ENCODE measurements at regions not wholly inside any gene's neighbourhood (a gene's known extent, or its start where the extent isn't known, plus 50 kb on each side); places are given as distances from the start of the nearest gene placed in this dataset.

DNA sequence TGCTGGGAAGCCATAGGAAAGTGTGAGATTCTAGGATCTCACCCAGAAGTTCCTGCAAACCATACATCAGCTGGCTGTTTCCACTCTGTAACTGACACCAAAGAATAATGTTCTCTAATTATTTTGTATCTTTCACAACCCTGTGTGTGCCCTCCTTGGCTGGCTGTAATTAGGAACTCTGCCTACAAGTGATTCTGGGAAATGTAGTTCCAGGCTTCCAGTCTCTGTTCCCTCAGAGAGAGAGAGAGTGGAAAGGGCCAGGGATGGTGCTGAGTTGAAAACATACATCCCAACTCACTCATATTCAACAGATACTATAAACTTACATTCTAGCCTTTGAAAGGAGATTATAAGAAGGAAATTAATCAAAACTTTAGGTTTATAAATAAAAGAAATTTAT, 57.5 kb upstream of the C1QTNF7 start:
- no peak for DNase-seq (ENCODE audit: low read depth in 2 of 2)

DNA sequence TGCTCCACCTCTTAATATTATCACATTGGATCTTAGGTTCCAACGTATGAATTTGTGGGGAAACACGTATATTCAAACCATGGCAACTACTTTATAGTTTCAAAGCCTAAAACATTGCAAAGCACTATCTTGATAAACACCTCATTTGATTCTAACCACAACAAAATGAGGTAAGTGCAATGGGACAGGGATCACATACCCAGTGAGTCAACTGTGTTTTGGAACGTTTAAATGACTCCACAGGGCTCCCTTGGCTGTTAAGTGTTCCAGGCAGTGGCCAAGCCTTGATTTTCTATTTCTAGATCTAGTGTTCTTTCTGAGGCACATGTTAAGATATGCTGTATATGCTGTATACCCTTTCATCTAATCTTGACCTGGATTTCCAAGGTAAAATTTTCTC, 54.5 kb upstream of the C1QTNF7 start:
- DNase-seq (ENCODE audit: low read depth in 2 of 2) = no peak

DNA sequence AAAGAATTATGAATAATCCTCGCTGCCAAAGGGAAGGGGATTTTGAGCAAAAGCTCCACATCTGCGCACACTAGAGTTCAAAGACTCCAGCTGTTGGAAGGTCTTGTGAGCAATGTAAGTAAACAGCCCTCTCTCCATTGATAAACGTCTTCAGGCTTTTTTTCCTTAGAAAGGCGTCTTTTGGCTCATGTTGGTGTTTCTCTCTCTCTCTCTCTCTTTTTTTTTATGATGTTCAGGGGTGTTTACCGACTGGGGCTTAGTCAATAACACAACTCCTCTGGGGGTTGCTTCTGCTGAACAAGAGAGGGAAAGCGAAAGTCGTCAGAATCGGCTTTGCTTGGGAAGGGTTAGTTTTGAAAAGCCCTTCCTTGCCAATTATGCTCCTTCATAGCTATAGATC, 53.2 kb upstream of the C1QTNF7 start:
- DNase-seq (ENCODE audit: low read depth in 2 of 2) = no peak

DNA sequence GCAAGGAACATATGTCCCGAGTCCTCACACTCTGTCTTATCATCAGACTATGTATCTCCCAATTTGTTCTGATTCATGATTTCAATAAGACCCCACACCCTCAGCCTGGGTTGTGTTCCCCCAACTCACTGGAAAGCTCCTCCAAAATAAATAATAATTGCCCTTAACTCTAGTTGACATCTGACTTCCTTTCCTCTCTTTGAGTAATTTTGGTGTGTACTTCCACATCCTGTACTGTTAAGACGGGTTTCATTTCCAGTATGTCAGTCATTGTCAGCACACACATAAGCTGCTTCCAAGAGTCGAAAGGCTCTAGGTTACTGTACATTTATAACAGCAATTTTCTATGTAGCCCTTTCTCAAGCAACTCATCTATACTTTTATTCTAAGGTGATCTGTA, 52.2 kb upstream of the C1QTNF7 start:
- no peak for DNase-seq (ENCODE audit: low read depth in 2 of 2)

DNA sequence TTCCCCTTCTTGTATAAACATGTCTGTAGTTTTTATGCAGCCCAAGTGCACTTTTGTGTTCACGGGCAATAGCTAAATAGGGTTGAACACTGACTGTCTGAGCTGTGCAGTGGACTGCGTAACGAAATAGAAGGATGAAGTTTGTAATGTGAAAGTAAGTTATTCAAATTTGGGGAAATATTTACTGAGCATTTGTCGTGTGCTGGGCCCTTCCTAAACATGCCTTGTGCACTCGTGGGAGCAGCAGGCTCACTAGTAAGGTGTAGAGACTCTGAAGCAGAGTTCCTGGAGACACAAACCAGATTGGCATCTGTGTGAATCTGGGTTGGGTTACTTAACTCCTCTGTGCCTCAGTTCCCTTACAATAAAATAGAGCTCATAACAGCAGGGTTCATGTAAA, 51.7 kb upstream of the C1QTNF7 start:
- no peak for DNase-seq (ENCODE audit: low read depth in 2 of 2)

DNA sequence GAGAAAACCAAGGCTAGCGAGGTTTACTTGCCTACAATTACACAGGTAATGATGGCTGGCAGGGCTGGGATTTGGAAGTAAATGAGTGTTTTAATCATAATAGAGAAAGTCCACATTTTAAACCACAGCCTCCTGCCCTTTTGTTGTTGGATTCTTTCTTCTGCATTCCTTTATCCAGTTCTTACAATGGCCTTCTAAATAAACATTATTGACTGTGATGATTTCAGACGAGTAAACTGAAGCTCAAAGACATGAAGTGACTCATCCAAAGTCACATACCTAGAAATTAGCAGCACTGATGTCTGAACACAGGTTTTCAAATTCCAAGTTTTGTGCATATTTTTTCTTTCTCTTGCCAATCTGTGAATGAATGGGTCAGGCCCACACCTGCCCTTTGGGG, 51.2 kb upstream of the C1QTNF7 start:
- no peak for DNase-seq (ENCODE audit: low read depth in 2 of 2)
